ENCODE measurements at regions not wholly inside any gene's neighbourhood (a gene's known extent, or its start where the extent isn't known, plus 50 kb on each side); places are given as distances from the start of the nearest gene placed in this dataset.
A peak's percentile ranks its signal among the peaks of the same experiment; 100 is the strongest.
"Not testable (repeated sequence)": the region's sequence is repeated elsewhere in the genome, so short reads cannot be mapped to it uniquely, and the experiment has no call there.

GRCh38 chr14:24744641-24745040, 110.7 kb upstream of the GZMB start:
- DNase-seq: no peak

GRCh38 chr14:24741871-24742270, 107.9 kb upstream of the GZMB start:
- DNase-seq: no peak

- DNase-seq: no peak
These were observed 102.1 kb upstream of the GZMB start for GRCh38 chr14:24735984-24736630.

GRCh38 chr14:24734917-24735500, 101.0 kb upstream of the GZMB start:
- peak in 22 of 51 donors; percentile 1 to 75 (median 12) for DNase-seq

- no peak for DNase-seq
These were observed 92.5 kb upstream of the GZMB start for GRCh38 chr14:24726480-24726879.

GRCh38 chr14:24725311-24725710, 91.3 kb upstream of the GZMB start:
- DNase-seq: no peak

GRCh38 chr14:24721775-24722174, 87.8 kb upstream of the GZMB start:
- DNase-seq: no peak

GRCh38 chr14:24715239-24715638, 81.2 kb upstream of the GZMB start:
- DNase-seq: no peak

- no peak for DNase-seq
These were observed 79.4 kb upstream of the GZMB start for GRCh38 chr14:24713404-24713803.

- DNase-seq: no peak
These were observed 78.9 kb upstream of the GZMB start for GRCh38 chr14:24712909-24713308.

GRCh38 chr14:24712374-24712773, 78.4 kb upstream of the GZMB start:
- DNase-seq: no peak

GRCh38 chr14:24710403-24711112, 76.6 kb upstream of the GZMB start:
- peak in 33 of 51 donors; percentile 5 to 66 (median 37) for DNase-seq

GRCh38 chr14:24708684-24709083, 74.7 kb upstream of the GZMB start:
- no peak for DNase-seq

GRCh38 chr14:24706351-24706750, 72.4 kb upstream of the GZMB start:
- DNase-seq: no peak

GRCh38 chr14:24705840-24706239, 71.8 kb upstream of the GZMB start:
- peak in 3 of 51 donors; percentile 3 for DNase-seq

GRCh38 chr14:24701062-24701461, 67.1 kb upstream of the GZMB start:
- no peak for DNase-seq

- no peak for DNase-seq
These were observed 66.5 kb upstream of the GZMB start for GRCh38 chr14:24700511-24700910.

GRCh38 chr14:24699052-24699451, 65.1 kb upstream of the GZMB start:
- no peak for DNase-seq

GRCh38 chr14:24696280-24696920, 62.4 kb upstream of the GZMB start:
- DNase-seq: not testable (repeated sequence)

- peak in 7 of 51 donors; percentile 3 to 19 (median 7) for DNase-seq
These were observed 61.6 kb upstream of the GZMB start for GRCh38 chr14:24695265-24696241.

- no peak for DNase-seq
These were observed 60.7 kb upstream of the GZMB start for GRCh38 chr14:24694680-24695079.

All from hypothalamus (tissue), 51 donors.